ENCODE measurements at regions not wholly inside any gene's neighbourhood (a gene's known extent, or its start where the extent isn't known, plus 50 kb on each side); places are given as distances from the start of the nearest gene placed in this dataset.

- DNase-seq (ENCODE audit: low read depth in 4 of 4, low spot score in 1 of 4) = no peak
Measured at GRCh38 chr1:112788054-112788453, 72.9 kb upstream of the PPM1J start.

GRCh38 chr1:112783059-112783458, 67.9 kb upstream of the PPM1J start:
- no peak for DNase-seq (ENCODE audit: low read depth in 4 of 4, low spot score in 1 of 4)

GRCh38 chr1:112779665-112780526, 64.8 kb upstream of the PPM1J start:
- DNase-seq (ENCODE audit: low read depth in 4 of 4, low spot score in 1 of 4) = no peak

- no peak for DNase-seq (ENCODE audit: low read depth in 4 of 4, low spot score in 1 of 4)
Measured at GRCh38 chr1:112778137-112778536, 63.0 kb upstream of the PPM1J start.

- no peak for DNase-seq (ENCODE audit: low read depth in 4 of 4, low spot score in 1 of 4)
Measured at GRCh38 chr1:112776688-112777087, 61.6 kb upstream of the PPM1J start.

GRCh38 chr1:112772781-112773180, 57.6 kb upstream of the PPM1J start:
- DNase-seq (ENCODE audit: low read depth in 4 of 4, low spot score in 1 of 4) = no peak

- DNase-seq (ENCODE audit: low read depth in 4 of 4, low spot score in 1 of 4) = no peak
Measured at GRCh38 chr1:112770724-112771123, 55.6 kb upstream of the PPM1J start.

- DNase-seq (ENCODE audit: low read depth in 4 of 4, low spot score in 1 of 4) = no peak
Measured at GRCh38 chr1:112769611-112770010, 54.5 kb upstream of the PPM1J start.

- DNase-seq (ENCODE audit: low read depth in 4 of 4, low spot score in 1 of 4) = no peak
Measured at GRCh38 chr1:112767646-112768045, 52.5 kb upstream of the PPM1J start.
